A673 (cell line): ENCODE measurements at regions not wholly inside any gene's neighbourhood (a gene's known extent, or its start where the extent isn't known, plus 50 kb on each side); places are given as distances from the start of the nearest gene placed in this dataset.

Experiments used
- CTCF ChIP-seq: fragments of 300-800, 200-600 bp; sonication (generic); conservative IDR thresholded peaks from 2 replicates; pipeline ENCODE4 v1.5.1; 2017; ENCODE audit warnings: low read depth, mild to moderate bottlenecking, antibody characterized with exemption, low read length, moderate library complexity, mixed read lengths
- EZH2 ChIP-seq: fragments of 200-600 bp; sonication (generic); IDR thresholded peaks from 2 replicates; pipeline ENCODE4 v1.6.1; 2017; ENCODE audit warnings: borderline replicate concordance, low read depth, mild to moderate bottlenecking, mixed read lengths, antibody characterized with exemption, low read length; ENCODE audit not compliant: poor library complexity, severe bottlenecking

- TF ChIP-seq CTCF, result no peak
- TF ChIP-seq EZH2, result no peak
Observed at GRCh38 chr10:92785118-92785517, 63.2 kb upstream of the EXOC6 start.
